ENCODE measurements at regions not wholly inside any gene's neighbourhood (a gene's known extent, or its start where the extent isn't known, plus 50 kb on each side); places are given as distances from the start of the nearest gene placed in this dataset.

- DNase-seq, result no peak
Observed at GRCh38 chr9:106283769-106284168, 579.2 kb upstream of the ZNF462 start.

GRCh38 chr9:106284296-106284695 lies 578.7 kb upstream of the ZNF462 start:
- no peak for DNase-seq

- DNase-seq, result no peak
Observed at GRCh38 chr9:106286249-106286648, 576.7 kb upstream of the ZNF462 start.

- DNase-seq, result no peak
Observed at GRCh38 chr9:106287091-106287631, 575.8 kb upstream of the ZNF462 start.

GRCh38 chr9:106287731-106288130 lies 575.2 kb upstream of the ZNF462 start:
- no peak for DNase-seq

- no peak for DNase-seq
Observed at GRCh38 chr9:106288689-106289088, 574.3 kb upstream of the ZNF462 start.

- no peak for DNase-seq
Observed at GRCh38 chr9:106291786-106292185, 571.2 kb upstream of the ZNF462 start.

GRCh38 chr9:106296426-106296825 lies 566.5 kb upstream of the ZNF462 start:
- DNase-seq, result no peak

GRCh38 chr9:106298997-106299396 lies 564.0 kb upstream of the ZNF462 start:
- no peak for DNase-seq

- no peak for DNase-seq
Observed at GRCh38 chr9:106304401-106304920, 558.5 kb upstream of the ZNF462 start.

GRCh38 chr9:106305428-106306133 lies 557.4 kb upstream of the ZNF462 start:
- DNase-seq, result no peak

GRCh38 chr9:106307670-106308069 lies 555.3 kb upstream of the ZNF462 start:
- DNase-seq, result no peak

- no peak for DNase-seq
Observed at GRCh38 chr9:106309925-106310324, 553.0 kb upstream of the ZNF462 start.

GRCh38 chr9:106310782-106311181 lies 552.2 kb upstream of the ZNF462 start:
- peak; percentile 2 to 7 for DNase-seq

- DNase-seq, result no peak
Observed at GRCh38 chr9:106312906-106313305, 550.1 kb upstream of the ZNF462 start.

- DNase-seq, result no peak
Observed at GRCh38 chr9:106314476-106314875, 548.5 kb upstream of the ZNF462 start.

- no peak for DNase-seq
Observed at GRCh38 chr9:106321394-106322180, 541.4 kb upstream of the ZNF462 start.

GRCh38 chr9:106322706-106323245 lies 540.2 kb upstream of the ZNF462 start:
- no peak for DNase-seq

GRCh38 chr9:106324053-106324585 lies 538.8 kb upstream of the ZNF462 start:
- DNase-seq, result no peak

- DNase-seq, result no peak
Observed at GRCh38 chr9:106324591-106325280, 538.2 kb upstream of the ZNF462 start.

GRCh38 chr9:106326493-106326892 lies 536.5 kb upstream of the ZNF462 start:
- no peak for DNase-seq

- no peak for DNase-seq
Observed at GRCh38 chr9:106333481-106333880, 529.5 kb upstream of the ZNF462 start.

GRCh38 chr9:106334081-106334480 lies 528.9 kb upstream of the ZNF462 start:
- no peak for DNase-seq
